PFSK-1 (cell line): ENCODE measurements at regions not wholly inside any gene's neighbourhood (a gene's known extent, or its start where the extent isn't known, plus 50 kb on each side); places are given as distances from the start of the nearest gene placed in this dataset.

Experiments
- FOXP2 ChIP-seq: optimal IDR thresholded peaks from 2 replicates; pipeline ENCODE3; 2011; ENCODE audit warnings: borderline replicate concordance, control low read depth, inconsistent platforms; ENCODE audit not compliant: insufficient read depth; ENCODE audit errors: extremely low read length, extremely low read depth
- POLR2AphosphoS5 ChIP-seq: IDR thresholded peaks from 2 replicates; pipeline ENCODE4 v1.6.1; 2012; ENCODE audit warnings: low read depth, mild to moderate bottlenecking, control low read depth, low read length, moderate library complexity
- REST ChIP-seq, 2 experiments: IDR thresholded peaks; 2 replicates each; pipeline versions ENCODE4 v1.6.1 to v1.8.0; 2011 to 2012; ENCODE audit warnings: low read depth in 2 of 2, low read length in 2 of 2, control low read depth in 1 of 2, inconsistent platforms in 1 of 2, mild to moderate bottlenecking in 1 of 2, moderate library complexity in 1 of 2; ENCODE audit not compliant: insufficient read depth in 1 of 2
- SIN3A ChIP-seq: IDR thresholded peaks from 2 replicates; pipeline ENCODE4 v1.6.1; 2012; ENCODE audit warnings: mild to moderate bottlenecking, low read length, moderate library complexity, borderline replicate concordance; ENCODE audit not compliant: insufficient read depth
- TAF1 ChIP-seq: IDR thresholded peaks from 2 replicates; pipeline ENCODE4 v1.6.1; 2012; ENCODE audit warnings: low read length, control low read depth, borderline replicate concordance; ENCODE audit not compliant: insufficient read depth

- no peak for TF ChIP-seq REST (IDR thresholded peaks at IDR 0.05; ENCODE audit: insufficient read depth in 1 of 2, low read depth in 2 of 2, low read length in 2 of 2)
- no peak for TF ChIP-seq POLR2AphosphoS5
- no peak for TF ChIP-seq SIN3A
- no peak for TF ChIP-seq FOXP2
- no peak for TF ChIP-seq TAF1
These were observed 232.3 kb upstream of the NFIA start for GRCh38 chr1:60850084-60850483.

- TF ChIP-seq POLR2AphosphoS5 = no peak
- TF ChIP-seq SIN3A = no peak
- TF ChIP-seq TAF1 = no peak
- no peak for TF ChIP-seq REST (IDR thresholded peaks at IDR 0.05; ENCODE audit: insufficient read depth in 1 of 2, low read depth in 2 of 2, low read length in 2 of 2)
- TF ChIP-seq FOXP2 = no peak
These were observed 233.0 kb upstream of the NFIA start for GRCh38 chr1:60849401-60849800.

GRCh38 chr1:60848583-60849188 lies 233.7 kb upstream of the NFIA start:
- no peak for TF ChIP-seq FOXP2
- TF ChIP-seq POLR2AphosphoS5 = no peak
- TF ChIP-seq REST (IDR thresholded peaks at IDR 0.05; ENCODE audit: insufficient read depth in 1 of 2, low read depth in 2 of 2, low read length in 2 of 2) = no peak
- TF ChIP-seq TAF1 = no peak
- TF ChIP-seq SIN3A = no peak

GRCh38 chr1:60847855-60848582 lies 234.3 kb upstream of the NFIA start:
- TF ChIP-seq TAF1 = no peak
- TF ChIP-seq FOXP2 = no peak
- no peak for TF ChIP-seq REST (IDR thresholded peaks at IDR 0.05; ENCODE audit: insufficient read depth in 1 of 2, low read depth in 2 of 2, low read length in 2 of 2)
- no peak for TF ChIP-seq POLR2AphosphoS5
- TF ChIP-seq SIN3A = no peak
